GM21723 (cell line): ENCODE measurements at regions not wholly inside any gene's neighbourhood (a gene's known extent, or its start where the extent isn't known, plus 50 kb on each side); places are given as distances from the start of the nearest gene placed in this dataset.
A peak's percentile ranks its signal among the peaks of the same experiment; 100 is the strongest.

ENCODE experiments used
- ATAC-seq: cut with Tn5 transposase; IDR thresholded peaks from one replicate; pipeline ENCODE4 v1.9.1; 2021; ENCODE audit warnings: mild to moderate bottlenecking, moderate library complexity; ENCODE audit not compliant: unreplicated experiment

DNA sequence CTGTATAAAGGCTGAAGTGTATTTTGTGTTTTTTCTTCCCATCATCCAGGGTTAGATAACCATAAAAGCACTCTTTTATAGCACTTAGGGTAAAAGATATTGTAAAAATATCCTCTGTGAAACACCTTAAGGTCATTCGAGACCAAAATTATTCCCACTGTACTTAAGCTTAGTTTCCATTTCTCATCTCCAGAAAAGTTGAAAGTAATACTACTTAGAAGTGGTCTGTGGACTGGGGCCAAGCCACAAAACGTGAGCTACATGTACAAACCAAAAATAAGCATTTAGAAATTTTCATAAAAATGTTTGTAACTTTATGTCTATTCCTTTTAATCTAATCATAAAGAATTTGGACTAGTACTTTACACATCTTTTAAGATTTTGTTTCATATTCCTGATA lies 142.0 kb upstream of the NTM start:
- ATAC-seq: peak; percentile 70

DNA sequence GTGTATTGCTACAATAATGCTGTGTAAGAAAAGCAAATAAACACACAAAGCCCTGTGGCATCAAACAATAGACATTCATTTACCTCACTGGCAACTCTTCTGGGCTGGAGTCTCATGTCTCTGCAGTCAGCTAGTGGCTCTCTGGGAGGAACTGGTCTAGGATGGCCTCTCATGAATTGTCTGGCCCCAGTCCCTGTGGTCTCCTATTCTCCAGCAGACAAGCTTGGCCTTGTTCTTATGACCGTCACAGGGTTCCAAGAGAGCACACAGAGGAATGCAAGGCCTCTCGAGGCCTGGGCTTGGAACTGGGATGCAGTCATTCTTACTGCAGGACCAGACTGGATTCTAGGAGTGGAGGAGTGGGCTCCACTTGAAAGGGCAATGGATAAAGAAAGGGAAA lies 141.2 kb upstream of the NTM start:
- no peak for ATAC-seq

DNA sequence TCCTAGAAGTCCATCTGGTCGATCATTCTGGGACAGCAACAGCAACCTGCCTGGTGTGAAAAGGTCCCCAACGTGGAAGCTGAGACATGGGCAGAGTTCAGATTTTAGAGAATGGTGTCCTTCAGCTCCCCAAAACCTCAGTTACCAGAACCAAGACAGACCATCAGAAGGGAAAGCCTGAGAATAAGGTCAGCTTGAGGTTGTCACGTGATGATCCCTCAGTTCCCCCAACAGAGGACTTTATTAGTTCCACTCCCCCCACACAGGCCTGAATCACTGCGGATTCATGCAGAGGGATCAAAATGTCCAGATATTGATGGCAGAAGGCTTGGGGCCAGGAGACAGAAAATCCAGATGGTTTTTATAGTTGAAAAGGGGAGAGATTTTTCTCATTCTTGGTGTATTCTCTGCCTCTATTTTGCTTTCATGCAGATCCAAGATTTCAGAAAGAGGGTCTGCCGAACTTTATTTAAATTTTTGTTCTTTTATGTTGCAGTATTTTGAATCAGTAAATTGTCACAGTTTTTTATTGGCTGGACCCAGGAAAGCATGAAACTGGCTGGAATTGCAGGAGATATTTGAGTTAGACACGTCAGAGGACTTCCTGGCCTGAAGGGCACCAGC lies 139.0 kb upstream of the NTM start:
- no peak for ATAC-seq

DNA sequence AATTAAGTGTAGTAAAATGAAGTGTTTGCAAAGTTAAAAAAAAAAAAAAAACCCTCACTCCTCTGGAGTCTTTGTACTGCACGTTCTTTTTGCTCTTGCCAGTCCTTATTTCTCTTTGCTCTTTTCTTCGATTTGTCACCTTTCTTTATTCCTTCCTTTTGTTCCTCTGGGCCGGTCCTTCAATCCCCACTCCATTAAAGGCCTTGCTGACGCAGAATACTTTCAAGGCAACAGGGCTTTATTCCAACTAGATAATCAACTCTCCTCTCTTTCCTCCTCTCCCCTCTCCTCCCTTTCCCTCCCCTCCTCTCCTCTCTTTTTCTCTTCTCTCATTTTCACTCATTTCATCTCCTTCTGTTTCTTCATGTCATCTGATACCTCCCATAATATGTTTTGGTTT lies 138.2 kb upstream of the NTM start:
- no peak for ATAC-seq

DNA sequence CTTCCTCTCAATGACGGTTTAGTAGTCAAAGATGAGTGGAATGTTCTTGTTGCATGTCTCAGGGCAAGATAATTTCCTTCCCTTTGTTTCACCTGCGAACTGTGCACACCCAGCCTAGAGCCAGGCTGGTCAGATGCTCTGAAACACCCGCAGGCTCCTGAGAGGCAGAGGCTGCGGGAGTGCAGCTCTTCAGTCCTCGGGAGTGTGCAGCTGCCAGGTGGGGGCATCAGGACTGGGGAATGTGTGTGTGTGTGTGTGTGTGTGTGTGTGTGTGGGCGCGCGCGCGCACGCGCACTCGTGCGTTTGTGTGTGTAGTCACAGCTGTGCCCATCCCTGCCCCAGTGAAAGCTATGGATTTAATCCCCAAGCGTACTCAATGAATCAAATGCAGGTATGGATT lies 136.2 kb upstream of the NTM start:
- ATAC-seq: no peak

DNA sequence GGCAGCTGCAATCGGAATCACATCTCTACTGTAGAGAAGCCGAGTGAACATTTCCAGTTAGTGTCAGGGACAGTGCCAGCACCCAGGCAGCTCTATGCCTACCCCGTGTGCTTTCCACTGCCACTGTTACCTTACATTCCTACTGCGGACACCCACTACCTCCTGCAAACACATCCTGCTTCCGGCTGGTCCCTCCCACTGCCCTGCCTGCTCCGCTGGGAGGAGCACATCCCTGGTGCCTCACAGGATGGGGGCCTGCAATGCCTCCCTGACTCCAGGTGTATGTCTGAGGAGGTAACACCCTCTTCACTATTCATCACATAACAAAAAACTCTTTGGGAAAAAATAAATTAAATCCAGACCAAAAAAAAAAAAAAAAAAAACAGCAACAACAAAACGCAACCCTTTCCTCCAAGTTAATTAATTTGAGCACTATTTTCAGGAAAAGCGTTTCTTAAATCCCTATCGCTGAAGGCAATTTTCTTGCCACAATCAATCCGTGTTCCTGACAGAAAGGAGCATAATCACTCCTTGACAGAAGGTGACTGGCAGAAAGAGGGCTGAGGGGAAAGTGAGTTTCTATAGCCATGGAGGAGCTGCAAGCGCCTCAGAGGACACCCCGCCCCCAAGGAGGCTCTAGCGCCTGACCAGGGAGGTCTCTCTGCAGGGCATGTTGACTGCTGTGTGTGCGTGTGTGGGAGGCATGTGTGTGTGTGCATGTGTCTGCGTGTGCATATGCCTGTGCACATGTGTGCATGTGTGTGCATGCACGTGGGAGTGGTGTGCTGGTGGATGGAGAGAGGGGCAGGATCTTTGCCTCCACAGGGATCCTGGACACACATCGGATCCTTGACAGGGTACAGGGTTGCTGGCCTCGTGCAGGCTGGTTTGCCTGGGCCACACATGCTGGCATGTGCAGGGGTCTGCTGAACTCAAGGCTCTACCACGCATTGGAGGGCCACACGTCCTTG lies 134.8 kb upstream of the NTM start:
- ATAC-seq: no peak

DNA sequence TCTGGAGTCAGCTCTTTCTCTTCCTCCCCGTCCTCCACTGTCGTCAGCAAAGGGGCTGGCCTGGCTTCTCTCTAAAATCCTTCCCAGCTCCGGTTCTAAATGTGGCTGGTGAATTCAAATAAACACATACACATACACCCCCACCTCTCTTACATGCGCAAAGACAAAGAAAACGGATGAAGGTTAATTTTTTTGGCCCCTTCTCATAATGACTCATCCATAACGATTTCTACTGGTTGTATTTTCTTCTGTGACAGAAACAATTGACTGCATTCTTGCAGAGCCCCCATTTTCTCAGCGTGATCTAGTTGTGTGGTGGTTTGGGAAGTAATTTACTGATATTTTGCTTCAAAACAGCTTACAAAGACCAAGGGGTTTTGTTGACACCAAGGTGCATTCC lies 130.0 kb upstream of the NTM start:
- no peak for ATAC-seq

DNA sequence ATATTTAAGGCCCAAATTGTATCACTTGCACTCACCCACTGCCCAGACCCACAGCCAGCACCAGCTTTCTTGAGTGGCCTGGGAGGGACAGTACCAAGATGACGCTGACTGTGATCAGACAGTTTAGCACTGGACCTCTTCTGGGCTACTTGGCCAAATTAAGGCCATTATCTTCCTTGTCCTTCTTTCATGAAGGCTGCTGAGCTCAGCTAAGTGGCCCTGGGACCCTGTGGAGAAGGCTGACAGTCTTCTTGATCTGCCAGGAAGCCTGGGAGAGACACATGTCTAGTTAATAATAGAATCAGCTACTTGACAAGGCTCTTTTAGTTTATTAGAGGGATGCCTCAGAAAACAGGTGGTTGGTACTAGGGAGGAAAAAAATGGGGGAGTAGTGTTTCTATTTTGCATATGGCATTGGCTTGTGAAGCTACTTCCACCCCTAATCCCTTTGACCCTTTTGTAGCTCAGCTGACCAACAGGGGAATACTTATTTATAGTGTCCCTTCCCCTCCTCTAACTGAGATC lies 127.9 kb upstream of the NTM start:
- no peak for ATAC-seq

DNA sequence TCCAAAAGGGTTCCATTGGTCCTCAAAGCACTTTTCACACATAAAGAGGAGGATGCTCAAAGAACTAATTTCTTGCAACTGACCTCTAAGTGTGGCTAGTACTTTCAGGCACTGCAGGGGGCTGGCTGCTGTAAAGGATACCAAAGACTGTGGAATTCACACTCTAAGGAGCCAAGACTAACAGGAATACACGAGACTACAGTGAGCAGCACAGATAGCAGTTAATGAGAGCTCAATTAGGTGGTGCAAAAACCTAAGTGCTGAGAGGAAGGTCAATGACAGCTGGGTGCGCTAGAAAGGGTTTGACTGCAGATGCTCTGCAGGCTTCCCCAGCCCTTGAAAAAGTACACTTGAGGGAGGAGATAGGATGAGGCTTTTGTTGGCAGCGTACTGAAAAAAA lies 124.3 kb upstream of the NTM start:
- ATAC-seq: no peak

DNA sequence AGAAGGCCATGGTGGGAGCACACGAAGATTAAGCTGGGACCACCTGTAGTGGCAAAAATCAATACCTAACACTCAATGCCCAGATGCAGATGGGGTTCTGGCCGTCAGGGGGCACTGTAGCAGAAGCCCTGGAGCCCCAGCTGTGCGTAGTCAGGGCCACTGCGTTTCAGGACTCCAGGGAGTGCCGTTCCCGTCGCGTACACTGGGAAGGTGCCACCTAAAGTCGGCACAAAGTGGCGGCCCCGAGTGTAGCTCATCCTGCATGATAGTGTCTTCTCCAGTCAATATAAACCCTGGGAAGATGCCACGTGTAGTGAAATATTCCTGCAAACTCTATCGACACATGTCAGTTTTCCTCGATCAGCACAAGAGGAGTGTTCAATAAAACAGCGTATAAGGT lies 123.8 kb upstream of the NTM start:
- no peak for ATAC-seq

DNA sequence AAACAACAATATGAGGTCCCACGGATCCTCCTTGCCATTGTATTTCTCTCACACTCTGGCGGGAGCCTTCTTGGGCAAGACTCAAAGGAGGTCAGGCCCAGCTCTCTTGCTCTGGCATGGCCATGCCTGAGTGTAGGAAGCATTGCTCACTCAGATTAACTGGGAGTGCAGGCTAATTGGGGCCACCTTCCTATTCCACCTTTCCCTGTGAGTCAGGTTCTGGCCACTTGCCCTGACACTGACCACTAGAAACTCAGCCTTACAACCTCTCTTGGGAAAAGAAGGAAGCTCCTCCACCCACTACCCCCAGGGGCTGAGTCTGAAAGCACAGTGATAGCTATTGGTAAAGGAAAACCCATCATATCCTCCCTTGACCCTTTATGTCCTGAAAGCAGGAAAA lies 121.8 kb upstream of the NTM start:
- no peak for ATAC-seq

DNA sequence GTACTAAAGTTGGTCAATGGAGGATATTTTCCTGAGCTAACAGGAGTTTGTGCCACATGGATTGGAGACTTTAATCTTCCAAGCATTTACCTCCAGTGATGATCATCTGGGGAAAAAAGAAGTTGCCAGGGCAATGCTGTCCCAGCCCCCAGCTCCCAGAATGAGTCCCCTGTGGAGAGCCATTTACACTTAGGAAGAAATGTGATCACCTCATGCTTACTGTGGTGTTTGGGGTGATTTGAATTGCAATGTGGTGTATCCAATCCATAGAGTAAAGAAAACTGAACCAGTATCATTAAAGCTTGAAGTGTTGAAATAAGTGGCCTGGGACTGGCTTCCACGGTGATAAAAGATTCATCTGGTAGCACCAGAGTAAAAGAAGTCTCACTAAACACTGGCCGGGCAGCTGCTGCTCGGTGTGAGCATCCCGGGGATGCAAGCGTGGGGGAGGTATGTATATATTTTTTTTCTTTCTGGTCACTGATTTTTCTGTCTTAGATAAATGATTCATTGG lies 117.2 kb upstream of the NTM start:
- ATAC-seq: no peak

DNA sequence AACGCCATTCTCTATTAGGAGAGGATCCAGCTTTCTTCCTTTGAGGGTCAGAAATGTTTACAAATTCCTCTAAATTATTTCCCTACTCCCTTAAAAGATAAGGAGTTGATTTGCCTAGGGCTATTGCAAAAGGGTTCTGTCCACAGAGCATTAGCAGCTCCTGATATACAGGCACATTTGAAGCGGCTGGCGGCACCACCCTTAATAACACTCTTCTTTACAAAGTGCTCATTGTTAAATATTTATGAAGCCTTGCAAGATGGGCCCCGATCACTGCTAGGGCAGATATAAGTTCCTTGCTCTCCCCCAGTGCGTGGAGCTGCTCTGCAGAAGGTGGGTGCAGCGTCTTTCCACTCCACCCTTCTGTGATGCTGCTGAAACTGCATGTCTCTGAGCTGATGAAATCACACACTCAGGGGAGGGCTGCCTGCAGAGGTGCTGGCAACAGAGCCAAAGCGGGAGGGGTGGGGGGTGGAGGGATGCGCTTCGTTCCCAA lies 116.7 kb upstream of the NTM start:
- ATAC-seq: no peak

DNA sequence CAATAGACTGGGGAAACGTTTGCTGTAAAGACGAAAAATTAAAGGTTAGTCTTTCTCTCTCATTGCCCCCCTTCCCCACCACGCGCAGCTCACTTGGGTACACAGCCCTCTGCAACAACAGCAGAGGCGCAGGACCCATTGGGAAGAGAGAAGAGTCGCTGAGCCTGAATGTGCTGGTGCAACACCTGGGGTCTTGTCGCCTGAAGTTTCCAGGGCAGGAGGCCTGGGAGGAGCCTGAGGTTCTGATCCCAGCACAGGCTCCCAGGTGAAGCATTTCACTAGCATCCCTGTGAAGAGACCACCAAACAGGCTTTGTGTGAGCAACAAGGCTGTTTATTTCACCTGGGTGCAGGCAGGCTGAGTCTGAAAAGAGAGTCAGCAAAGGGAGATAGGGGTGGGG lies 116.2 kb upstream of the NTM start:
- ATAC-seq: no peak

DNA sequence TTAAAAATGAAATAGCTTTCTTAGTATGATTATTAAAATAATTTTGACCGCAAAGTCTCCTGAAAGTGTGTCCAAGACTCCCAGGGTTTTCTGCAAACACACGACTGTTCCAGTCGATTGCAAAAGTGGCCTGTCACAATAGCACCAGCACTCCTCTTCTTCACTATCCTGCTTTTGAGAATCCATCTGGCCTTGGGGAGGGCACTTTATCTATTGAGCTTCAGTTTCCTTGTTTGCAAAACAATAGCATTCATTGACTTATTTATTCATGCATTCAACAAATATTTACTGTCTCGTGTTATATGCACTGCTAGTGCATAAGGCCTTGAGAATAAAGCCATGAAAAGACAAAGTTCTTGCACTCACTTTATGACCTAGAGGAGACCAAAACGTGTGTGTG lies 96.2 kb upstream of the NTM start:
- ATAC-seq: no peak

DNA sequence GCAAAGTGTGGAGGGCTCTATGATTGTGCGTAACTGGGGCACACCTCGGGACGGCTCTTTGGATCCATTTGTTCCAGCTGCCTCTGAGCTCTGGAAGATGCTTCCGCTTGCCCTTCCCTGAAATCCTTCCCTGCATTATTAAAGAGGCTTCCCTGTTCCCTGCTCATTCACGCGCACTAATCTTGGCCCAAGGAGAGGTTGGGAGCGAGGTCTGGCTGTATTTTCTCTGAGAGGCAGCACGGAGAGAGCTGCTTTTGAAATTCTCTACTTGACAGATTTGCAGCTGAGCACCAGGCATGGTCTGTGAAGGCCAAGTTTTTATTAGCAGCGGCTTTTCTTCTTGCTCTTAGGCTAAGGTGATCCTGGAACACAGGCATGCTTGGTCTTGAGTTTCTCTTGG lies 94.8 kb upstream of the NTM start:
- no peak for ATAC-seq

DNA sequence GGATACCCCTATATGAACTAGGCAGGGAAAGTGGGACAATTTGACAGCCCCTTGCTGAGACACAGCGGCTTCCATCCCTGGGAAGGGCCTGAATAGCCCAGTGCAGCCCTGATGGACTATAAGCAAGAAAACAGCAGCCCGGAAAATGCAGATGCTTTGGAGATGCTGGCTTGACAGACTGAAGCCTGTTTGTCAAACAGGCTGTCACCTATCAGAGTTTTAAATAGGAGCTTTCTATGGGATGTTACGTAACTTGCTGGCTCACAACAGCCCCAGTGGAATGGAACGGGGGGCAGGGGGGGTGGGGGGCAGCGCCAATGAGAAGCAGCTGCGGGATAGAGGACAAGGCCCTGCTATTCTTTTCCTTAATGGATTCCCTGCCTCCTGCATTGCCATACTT lies 91.9 kb upstream of the NTM start:
- ATAC-seq: no peak

DNA sequence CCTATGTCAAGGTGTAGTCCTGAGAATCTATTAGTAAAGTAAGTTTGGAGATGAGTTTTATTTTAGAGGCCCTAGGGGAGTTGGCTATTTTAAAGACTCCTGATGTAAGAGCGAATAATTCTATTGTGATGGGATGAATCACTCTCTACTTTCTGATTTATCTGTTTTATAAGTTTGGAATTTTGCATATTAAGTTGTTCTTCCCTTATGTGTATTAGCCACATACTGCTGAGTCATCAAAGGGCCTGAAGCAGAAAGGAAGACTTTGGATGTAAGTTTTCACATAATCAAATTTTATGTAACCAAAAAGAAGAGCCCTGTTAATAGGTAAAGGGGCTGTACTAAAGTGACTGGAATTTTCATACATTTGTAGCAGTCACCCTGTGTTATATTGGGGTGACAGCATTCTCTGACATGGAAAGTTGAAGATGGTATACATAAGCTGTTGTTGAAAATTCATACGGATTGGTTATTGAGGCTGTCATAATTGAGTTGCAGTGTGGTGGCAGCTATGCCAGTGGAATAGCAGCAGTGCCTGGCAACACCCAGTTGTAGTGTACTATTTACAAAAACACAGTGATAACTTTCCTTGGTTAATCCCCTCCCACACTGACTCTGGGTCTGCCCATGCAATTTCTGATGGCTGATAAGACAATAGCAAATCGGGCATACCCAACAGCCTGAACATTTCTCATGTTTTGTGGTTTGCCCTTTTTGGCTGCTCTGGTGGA lies 90.6 kb upstream of the NTM start:
- no peak for ATAC-seq

DNA sequence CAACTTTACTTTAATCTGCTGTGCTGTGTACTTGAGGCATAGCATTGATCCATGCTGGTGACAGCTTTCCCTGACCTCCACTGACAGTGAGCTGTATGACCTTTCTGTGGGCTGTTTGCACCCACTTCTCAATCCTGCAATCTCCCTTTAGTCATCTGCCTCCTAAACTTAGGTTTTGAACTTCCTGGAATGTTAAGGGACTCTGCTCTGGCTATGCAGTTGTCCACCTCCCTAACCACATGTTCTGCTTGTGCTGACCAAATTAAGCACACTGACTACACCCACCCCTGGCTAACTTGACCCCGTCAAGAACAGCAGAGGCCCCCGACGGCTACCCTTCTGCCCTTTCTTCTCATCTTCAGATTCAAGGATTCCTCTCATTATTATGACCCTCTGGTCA lies 89.1 kb upstream of the NTM start:
- ATAC-seq: no peak

DNA sequence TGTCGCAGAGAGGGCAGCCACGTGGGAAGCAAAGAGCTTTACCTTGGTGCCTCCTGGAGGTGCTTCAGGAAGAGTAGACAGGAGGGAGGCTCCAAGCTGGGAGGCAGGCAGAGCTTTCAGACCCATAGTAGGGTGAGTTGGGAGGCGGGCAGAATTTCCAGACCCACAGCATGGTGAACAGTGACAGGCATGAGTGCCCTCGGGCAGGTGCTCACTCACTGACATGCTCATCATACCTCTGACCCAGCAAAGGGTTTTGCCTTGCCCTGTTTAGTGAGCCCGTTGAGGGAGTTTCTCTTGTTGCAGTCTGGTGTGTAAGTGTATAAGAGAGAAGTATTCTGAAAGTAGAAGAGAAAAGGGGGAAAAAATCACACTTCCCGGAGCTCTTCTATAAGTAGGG lies 86.4 kb upstream of the NTM start:
- ATAC-seq: no peak

DNA sequence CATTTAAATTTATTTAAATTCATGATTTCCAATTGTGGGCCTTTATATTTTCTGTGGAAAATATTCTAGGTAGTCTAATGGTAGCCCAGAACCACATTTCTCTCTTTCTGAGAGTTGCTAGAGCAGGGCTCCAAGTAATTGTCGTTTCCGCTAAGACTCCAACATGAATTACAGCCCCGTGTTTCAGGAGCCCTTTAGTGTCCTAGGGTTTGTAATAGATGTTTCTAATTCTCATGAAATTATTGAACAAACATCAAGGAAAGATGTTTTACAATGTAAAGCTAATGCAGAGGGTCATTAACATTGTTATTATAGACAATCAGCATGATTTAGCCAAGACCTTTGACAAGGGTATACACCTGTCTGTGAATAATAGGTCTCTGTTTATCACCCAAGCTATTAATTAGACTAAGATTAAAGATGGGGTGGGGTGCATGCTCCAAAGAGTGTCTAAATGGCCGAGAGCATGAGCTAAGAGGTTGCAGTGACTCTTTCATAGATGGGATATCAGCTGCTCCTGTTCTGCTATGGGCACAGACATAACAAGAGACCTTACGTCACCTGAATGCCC lies 81.8 kb upstream of the NTM start:
- no peak for ATAC-seq
